H9 (cell line): ENCODE measurements at regions not wholly inside any gene's neighbourhood (a gene's known extent, or its start where the extent isn't known, plus 50 kb on each side); places are given as distances from the start of the nearest gene placed in this dataset.

Source experiments
- DNase-seq: peaks from one replicate; pipeline ENCODE4 v3.0.0-alpha.2; 2017
- H2AFZ ChIP-seq: one replicate; pipeline ENCODE4 v1.6.1; 2013; ENCODE audit warnings: mild to moderate bottlenecking, low read length, control low read depth, moderate library complexity
- H2AK5ac ChIP-seq: 2 replicates; pipeline ENCODE4 v1.6.1; 2013; ENCODE audit warnings: low read length, control low read depth, mixed read lengths; ENCODE audit not compliant: insufficient read length
- H2BK120ac ChIP-seq: one replicate; pipeline ENCODE4 v1.6.1; 2013; ENCODE audit warnings: low read depth, mild to moderate bottlenecking, low read length, control low read depth, inconsistent platforms; ENCODE audit not compliant: poor library complexity, severe bottlenecking
- H2BK12ac ChIP-seq: 2 replicates; pipeline ENCODE4 v1.6.1; 2013; ENCODE audit warnings: low read length, control low read depth, mixed read lengths, low read depth; ENCODE audit not compliant: insufficient read length
- H2BK15ac ChIP-seq: 2 replicates; pipeline ENCODE4 v1.6.1; 2013; ENCODE audit warnings: low read depth, low read length, control low read depth
- H2BK20ac ChIP-seq: one replicate; pipeline ENCODE4 v1.6.1; 2013; ENCODE audit warnings: low read depth, mild to moderate bottlenecking, low read length, control low read depth, inconsistent platforms; ENCODE audit not compliant: poor library complexity, severe bottlenecking
- H2BK5ac ChIP-seq: 2 replicates; pipeline ENCODE4 v1.6.1; 2013; ENCODE audit warnings: low read length, control low read depth, mixed read lengths; ENCODE audit not compliant: insufficient read length
- H3K14ac ChIP-seq: 2 replicates; pipeline ENCODE4 v1.6.1; 2013; ENCODE audit warnings: low read length, control low read depth; ENCODE audit not compliant: insufficient read depth
- H3K18ac ChIP-seq: 2 replicates; pipeline ENCODE4 v1.6.1; 2013; ENCODE audit warnings: low read depth, mild to moderate bottlenecking, mixed read lengths, low read length, control low read depth; ENCODE audit not compliant: insufficient read length
- H3K23ac ChIP-seq: 2 replicates; pipeline ENCODE4 v1.6.1; 2013; ENCODE audit warnings: low read length, control low read depth, mixed read lengths, low read depth; ENCODE audit not compliant: insufficient read length
- H3K23me2 ChIP-seq: 2 replicates; pipeline ENCODE4 v1.6.1; 2013; ENCODE audit warnings: low read depth, mild to moderate bottlenecking, mixed read lengths, low read length, control low read depth; ENCODE audit not compliant: insufficient read length, poor library complexity, severe bottlenecking
- H3K27ac ChIP-seq: 2 replicates; pipeline ENCODE4 v1.5.1; 2013; ENCODE audit warnings: low read length, control low read depth, mixed read lengths, low read depth; ENCODE audit not compliant: insufficient read length
- H3K27me3 ChIP-seq: 2 replicates; pipeline ENCODE4 v1.6.1; 2013; ENCODE audit warnings: low read length, control low read depth, inconsistent platforms; ENCODE audit not compliant: insufficient read depth
- H3K4ac ChIP-seq: 2 replicates; pipeline ENCODE4 v1.6.1; 2013; ENCODE audit warnings: low read depth, mild to moderate bottlenecking, control low read depth, inconsistent platforms, low read length, moderate library complexity
- H3K4me1 ChIP-seq: 2 replicates; pipeline ENCODE4 v1.6.1; 2013; ENCODE audit warnings: low read length, control low read depth, inconsistent platforms; ENCODE audit not compliant: insufficient read depth
- H3K4me2 ChIP-seq: 2 replicates; pipeline ENCODE4 v1.6.1; 2013; ENCODE audit warnings: low read length, control low read depth, mixed read lengths; ENCODE audit not compliant: insufficient read length, insufficient read depth
- H3K56ac ChIP-seq: 2 replicates; pipeline ENCODE4 v1.6.1; 2013; ENCODE audit warnings: low read depth, mild to moderate bottlenecking, mixed read lengths, low read length, control low read depth; ENCODE audit not compliant: insufficient read length
- H3K79me1 ChIP-seq: 2 replicates; pipeline ENCODE4 v1.6.1; 2013; ENCODE audit warnings: low read depth, mild to moderate bottlenecking, moderate library complexity, low read length, control low read depth, inconsistent platforms; ENCODE audit not compliant: insufficient read depth, poor library complexity, severe bottlenecking
- H3K79me2 ChIP-seq: 2 replicates; pipeline ENCODE4 v1.6.1; 2013; ENCODE audit warnings: low read length, control low read depth, inconsistent platforms; ENCODE audit not compliant: insufficient read depth
- H3K9ac ChIP-seq: 2 replicates; pipeline ENCODE4 v1.6.1; 2013; ENCODE audit warnings: low read length, control low read depth, mixed read lengths; ENCODE audit not compliant: insufficient read length; ENCODE audit errors: extremely low read depth
- H3K9me3 ChIP-seq: one replicate; pipeline ENCODE4 v1.6.1; 2013; ENCODE audit warnings: low read depth, low read length, inconsistent platforms; ENCODE audit not compliant: control insufficient read depth
- H3T11ph ChIP-seq: one replicate; pipeline ENCODE4 v1.6.1; 2013; ENCODE audit warnings: mild to moderate bottlenecking, low read length, control low read depth, inconsistent platforms
- H4K20me1 ChIP-seq: one replicate; pipeline ENCODE4 v1.6.1; 2013; ENCODE audit not compliant: control insufficient read depth, insufficient read length, insufficient read depth
- H4K5ac ChIP-seq: 2 replicates; pipeline ENCODE4 v1.6.1; 2013; ENCODE audit warnings: low read depth, mild to moderate bottlenecking, mixed read lengths, low read length, control low read depth; ENCODE audit not compliant: insufficient read length
- H4K8ac ChIP-seq: replicated peaks from 2 replicates; pipeline ENCODE4 v1.6.1; 2013; ENCODE audit warnings: low read length, control low read depth, mixed read lengths, low read depth; ENCODE audit not compliant: insufficient read length
- H4K91ac ChIP-seq: 2 replicates; pipeline ENCODE4 v1.6.1; 2013; ENCODE audit warnings: low read depth, mild to moderate bottlenecking, moderate library complexity, mixed read lengths, low read length, control low read depth; ENCODE audit not compliant: insufficient read length
- H3K27ac Mint-ChIP-seq, 3 experiments: 2 replicates in 2 of 3; 3 replicates in 1 of 3; pipeline ENCODE4 v1.8.0; 2020 to 2021; ENCODE audit warnings: mixed read lengths in 3 of 3, mild to moderate bottlenecking in 1 of 3, moderate library complexity in 1 of 3
- H3K27me3 Mint-ChIP-seq: 2 replicates; pipeline ENCODE4 v1.8.0; 2021; ENCODE audit warnings: low read depth, mild to moderate bottlenecking, moderate library complexity, mixed read lengths
- H3K36me3 Mint-ChIP-seq, 3 experiments: 2 replicates in 2 of 3; 3 replicates in 1 of 3; pipeline ENCODE4 v1.8.0; 2020 to 2021; ENCODE audit warnings: low read depth in 3 of 3, mixed read lengths in 3 of 3; ENCODE audit not compliant: insufficient read depth in 1 of 3
- H3K4me1 Mint-ChIP-seq, 2 experiments: 2 replicates each; pipeline ENCODE4 v1.8.0; 2020; ENCODE audit warnings: mixed read lengths in 2 of 2
- H3K4me3 Mint-ChIP-seq, 2 experiments: 2 replicates in 1 of 2; 3 replicates in 1 of 2; pipeline ENCODE4 v1.8.0; 2020 to 2021; ENCODE audit warnings: mild to moderate bottlenecking in 2 of 2, mixed read lengths in 2 of 2, moderate library complexity in 1 of 2
- H3K9me3 Mint-ChIP-seq, 2 experiments: 2 replicates in 1 of 2; 3 replicates in 1 of 2; pipeline ENCODE4 v1.8.0; 2020; ENCODE audit warnings: mild to moderate bottlenecking in 2 of 2, mixed read lengths in 2 of 2, moderate library complexity in 1 of 2
- WGBS: extraction: QIAGEN DNeasy Blood & Tissue Kit; methylation state at CpG from one replicate; pipeline ENCODE4 v1.1.7; 2013; ENCODE audit warnings: missing lambda C conversion rate, low lambda C conversion rate, mixed read lengths; ENCODE audit not compliant: insufficient read length; ENCODE audit errors: extremely low coverage; 5-methylcytosine and 5-hydroxymethylcytosine counted together
- TF ChIP-seq, protein P1 (sequence below): fragments of 200-600 bp; sonication (generic); conservative IDR thresholded peaks from 3 replicates; pipeline ENCODE4 v1.8.0; 2021; ENCODE audit warnings: antibody characterized with exemption, mild to moderate bottlenecking

DNA sequence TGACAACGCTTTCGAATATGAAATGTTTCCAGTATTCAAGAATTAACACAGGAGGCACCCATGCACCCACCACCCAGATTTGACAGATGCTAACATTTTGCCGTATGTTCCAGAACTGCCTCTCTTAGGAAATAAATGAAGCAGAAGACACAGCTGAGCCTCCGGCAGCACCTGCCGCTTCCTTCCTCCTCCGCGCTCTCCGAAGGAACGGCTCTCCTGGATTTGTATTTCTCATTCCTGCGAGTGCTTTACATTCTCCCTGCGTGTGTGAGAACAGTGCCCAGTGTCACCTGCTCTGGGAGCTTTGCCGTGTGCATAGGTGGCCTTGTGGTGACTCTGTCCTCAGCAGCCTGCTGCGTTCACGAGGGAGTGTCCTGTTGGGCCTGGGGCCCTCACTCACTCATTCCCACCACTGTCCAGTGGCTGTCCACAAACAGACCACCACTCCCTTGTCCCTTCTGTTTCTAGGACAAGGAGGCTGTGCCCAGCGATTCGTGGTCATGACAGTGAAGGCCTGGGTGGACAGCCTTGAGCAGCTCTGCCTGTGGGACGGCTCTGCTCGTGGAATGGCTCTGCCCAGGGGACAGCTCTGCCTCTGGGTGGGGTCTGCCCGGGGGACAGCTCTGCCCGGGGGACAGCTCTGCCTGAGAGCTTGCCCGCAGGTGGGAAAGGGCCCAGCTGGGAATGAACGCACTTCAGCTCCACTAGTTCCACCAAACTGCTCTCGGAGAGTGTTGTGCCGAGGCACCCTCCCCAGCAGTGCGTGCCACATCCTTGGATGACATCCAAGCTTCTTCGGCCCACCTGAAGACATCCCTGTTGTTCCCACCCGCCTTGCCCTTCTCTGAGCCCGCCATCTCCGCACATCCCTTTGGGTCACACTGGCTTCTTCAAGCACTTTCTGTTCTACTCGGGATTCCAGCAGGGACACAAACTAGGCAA, 170.5 kb upstream of the PPP1R26 start:
- H3K27ac Mint-ChIP-seq: no peak overlapping the region; a peak in 2 of 7 replicates
- no peaks in the 10 kb centered on the region for H3K27me3 ChIP-seq
- H2BK5ac ChIP-seq: no peak overlapping the region
- no peak overlapping the region for H3K23ac ChIP-seq
- no peak overlapping the region for H3K18ac ChIP-seq
- no peaks in the 10 kb centered on the region for H3K79me1 ChIP-seq
- H3T11ph ChIP-seq: no peak overlapping the region
- no peak overlapping the region for H3K56ac ChIP-seq
- peaks cover 2 to 11% of the 10 kb centered on the region in 2 experiments; a peak in 3 of 4 replicates for H3K4me1 Mint-ChIP-seq
- H2BK15ac ChIP-seq: no peak overlapping the region
- H2AFZ ChIP-seq: no peak overlapping the region
- no CpG with 5 or more reads among the region's 30 CpGs for WGBS
- H3K23me2 ChIP-seq: no peaks in the 10 kb centered on the region
- no peak overlapping the region for H3K4ac ChIP-seq
- H3K9ac ChIP-seq: no peak overlapping the region
- H3K4me3 Mint-ChIP-seq: no peak overlapping the region
- no peak overlapping the region for H3K14ac ChIP-seq
- no peak overlapping the region for H4K91ac ChIP-seq
- no peak overlapping the region for H3K27ac ChIP-seq
- no peak overlapping the region for H2BK20ac ChIP-seq
- H2AK5ac ChIP-seq: no peak overlapping the region
- H3K27me3 Mint-ChIP-seq: peaks cover 12% of the 10 kb centered on the region
- no peak overlapping the region for H3K4me2 ChIP-seq
- no peak overlapping the region for H4K5ac ChIP-seq
- peaks cover 22 to 23% of the 10 kb centered on the region in 2 experiments for H3K9me3 Mint-ChIP-seq
- H4K20me1 ChIP-seq: no peaks in the 10 kb centered on the region
- no peaks in the 10 kb centered on the region for H3K4me1 ChIP-seq
- no peaks in the 10 kb centered on the region for H3K79me2 ChIP-seq
- H4K8ac ChIP-seq: no peak overlapping the region
- DNase-seq: no peak
- no peak overlapping the region for H2BK120ac ChIP-seq
- H2BK12ac ChIP-seq: no peak overlapping the region
- peaks cover 5 to 25% (median 11%) of the 10 kb centered on the region in 3 experiments for H3K36me3 Mint-ChIP-seq
- H3K9me3 ChIP-seq: peaks cover 17% of the 10 kb centered on the region
- TF ChIP-seq, protein P1, sequence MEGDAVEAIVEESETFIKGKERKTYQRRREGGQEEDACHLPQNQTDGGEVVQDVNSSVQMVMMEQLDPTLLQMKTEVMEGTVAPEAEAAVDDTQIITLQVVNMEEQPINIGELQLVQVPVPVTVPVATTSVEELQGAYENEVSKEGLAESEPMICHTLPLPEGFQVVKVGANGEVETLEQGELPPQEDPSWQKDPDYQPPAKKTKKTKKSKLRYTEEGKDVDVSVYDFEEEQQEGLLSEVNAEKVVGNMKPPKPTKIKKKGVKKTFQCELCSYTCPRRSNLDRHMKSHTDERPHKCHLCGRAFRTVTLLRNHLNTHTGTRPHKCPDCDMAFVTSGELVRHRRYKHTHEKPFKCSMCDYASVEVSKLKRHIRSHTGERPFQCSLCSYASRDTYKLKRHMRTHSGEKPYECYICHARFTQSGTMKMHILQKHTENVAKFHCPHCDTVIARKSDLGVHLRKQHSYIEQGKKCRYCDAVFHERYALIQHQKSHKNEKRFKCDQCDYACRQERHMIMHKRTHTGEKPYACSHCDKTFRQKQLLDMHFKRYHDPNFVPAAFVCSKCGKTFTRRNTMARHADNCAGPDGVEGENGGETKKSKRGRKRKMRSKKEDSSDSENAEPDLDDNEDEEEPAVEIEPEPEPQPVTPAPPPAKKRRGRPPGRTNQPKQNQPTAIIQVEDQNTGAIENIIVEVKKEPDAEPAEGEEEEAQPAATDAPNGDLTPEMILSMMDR: no peak
